GM12872 (cell line): ENCODE measurements at regions not wholly inside any gene's neighbourhood (a gene's known extent, or its start where the extent isn't known, plus 50 kb on each side); places are given as distances from the start of the nearest gene placed in this dataset.

Experiments
- TF ChIP-seq, protein P1 (sequence below): IDR thresholded peaks from 3 replicates; pipeline ENCODE4 v1.5.1; 2011; ENCODE audit warnings: low read depth, mild to moderate bottlenecking, low read length, moderate library complexity; ENCODE audit not compliant: insufficient read depth

DNA sequence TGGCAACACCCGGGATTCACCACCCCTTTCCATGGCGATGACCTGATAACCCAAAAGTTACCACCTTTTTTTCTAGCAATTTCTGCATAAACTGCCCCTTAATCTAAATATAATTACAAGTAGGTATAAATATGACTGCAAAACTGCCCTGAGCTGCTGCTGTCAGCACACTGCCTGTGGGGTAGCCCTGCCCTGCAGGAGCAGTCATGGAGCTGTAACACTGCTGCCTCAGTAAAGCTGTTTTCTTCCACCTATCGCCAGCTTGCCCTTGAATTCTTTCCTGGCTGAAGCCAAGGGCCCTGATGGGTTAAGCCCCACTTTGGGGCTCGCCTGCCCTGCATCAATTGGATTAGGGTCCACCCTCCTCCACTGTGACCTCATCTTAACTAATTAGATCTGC, 368.8 kb downstream of the SFMBT2 start:
- TF ChIP-seq, protein P1, sequence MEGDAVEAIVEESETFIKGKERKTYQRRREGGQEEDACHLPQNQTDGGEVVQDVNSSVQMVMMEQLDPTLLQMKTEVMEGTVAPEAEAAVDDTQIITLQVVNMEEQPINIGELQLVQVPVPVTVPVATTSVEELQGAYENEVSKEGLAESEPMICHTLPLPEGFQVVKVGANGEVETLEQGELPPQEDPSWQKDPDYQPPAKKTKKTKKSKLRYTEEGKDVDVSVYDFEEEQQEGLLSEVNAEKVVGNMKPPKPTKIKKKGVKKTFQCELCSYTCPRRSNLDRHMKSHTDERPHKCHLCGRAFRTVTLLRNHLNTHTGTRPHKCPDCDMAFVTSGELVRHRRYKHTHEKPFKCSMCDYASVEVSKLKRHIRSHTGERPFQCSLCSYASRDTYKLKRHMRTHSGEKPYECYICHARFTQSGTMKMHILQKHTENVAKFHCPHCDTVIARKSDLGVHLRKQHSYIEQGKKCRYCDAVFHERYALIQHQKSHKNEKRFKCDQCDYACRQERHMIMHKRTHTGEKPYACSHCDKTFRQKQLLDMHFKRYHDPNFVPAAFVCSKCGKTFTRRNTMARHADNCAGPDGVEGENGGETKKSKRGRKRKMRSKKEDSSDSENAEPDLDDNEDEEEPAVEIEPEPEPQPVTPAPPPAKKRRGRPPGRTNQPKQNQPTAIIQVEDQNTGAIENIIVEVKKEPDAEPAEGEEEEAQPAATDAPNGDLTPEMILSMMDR: no peak

DNA sequence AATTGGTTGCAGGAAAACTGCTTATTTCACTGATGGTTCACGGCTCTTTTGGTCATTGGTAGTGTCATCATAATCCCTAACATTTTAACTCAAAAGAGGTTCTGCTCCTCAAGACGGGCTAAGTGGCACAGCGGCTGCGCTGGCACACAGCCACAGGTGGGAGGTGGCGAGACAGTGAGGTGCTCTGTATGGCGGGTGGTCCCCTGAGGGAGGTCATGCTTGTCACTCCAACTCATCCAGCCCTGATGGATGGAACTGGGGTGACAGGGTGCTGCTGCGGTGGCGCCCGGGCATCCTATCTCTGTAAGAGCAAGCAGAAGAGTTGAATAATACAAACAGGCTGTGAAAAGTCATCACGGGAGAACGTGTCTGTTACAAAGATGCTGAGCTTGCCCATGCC, 370.2 kb downstream of the SFMBT2 start:
- TF ChIP-seq, protein P1: no peak

DNA sequence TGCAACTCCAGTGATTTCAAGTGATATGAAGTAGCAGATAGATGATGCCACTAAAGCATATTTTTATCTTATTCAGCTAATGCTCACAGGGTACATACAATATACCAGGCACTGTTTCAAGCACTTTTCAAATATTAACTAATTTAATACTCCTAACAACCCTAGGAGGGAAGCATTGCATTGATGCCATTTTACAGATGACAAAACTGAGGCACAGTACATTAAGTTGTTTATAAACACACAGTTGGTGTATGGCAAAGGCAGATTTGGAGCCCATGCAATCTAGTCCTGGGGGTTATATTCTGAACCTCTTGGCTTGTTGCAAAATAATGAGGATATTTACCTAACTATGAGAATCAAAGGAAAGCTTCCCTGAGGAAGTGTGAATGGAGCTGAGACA, 371.0 kb downstream of the SFMBT2 start:
- TF ChIP-seq, protein P1: no peak

DNA sequence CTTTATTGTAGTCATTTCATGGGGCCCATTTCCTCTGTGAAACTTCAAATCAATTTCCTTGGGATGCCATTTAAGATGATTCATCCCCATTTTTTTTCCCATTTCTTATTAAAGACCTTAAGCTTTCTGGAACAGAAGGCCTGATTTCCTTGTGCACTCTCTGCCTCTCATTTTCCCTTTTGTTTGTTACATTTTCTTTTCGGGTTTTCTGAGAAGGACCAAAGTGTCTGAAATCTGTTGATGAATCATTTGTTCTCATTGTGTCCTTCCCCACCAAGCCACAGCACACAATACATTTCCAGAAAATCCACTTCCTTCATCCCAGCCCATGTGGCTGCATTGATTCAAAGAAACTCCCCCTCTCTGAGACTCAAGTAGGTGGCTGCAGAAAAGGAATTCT, 372.4 kb downstream of the SFMBT2 start:
- TF ChIP-seq, protein P1: no peak

DNA sequence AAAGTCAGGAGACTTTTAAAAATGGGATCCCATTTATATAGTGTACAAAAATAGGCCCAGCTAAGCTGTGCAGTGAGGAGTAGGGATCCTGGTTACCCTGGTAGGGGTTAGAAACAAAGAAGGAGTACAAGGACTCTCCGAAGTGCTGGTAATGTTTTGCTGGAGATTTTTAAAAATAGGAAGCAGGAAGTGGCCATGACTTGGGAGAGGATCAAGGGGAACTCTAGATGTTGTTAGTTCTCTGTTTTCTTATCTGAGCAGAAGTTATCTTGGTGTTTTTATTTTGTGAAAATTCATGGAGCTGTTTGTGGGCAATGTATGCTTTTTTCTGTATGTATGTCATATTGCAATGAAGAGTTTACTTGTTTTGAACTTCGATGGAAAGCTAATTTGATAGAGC, 373.9 kb downstream of the SFMBT2 start:
- TF ChIP-seq, protein P1: no peak

DNA sequence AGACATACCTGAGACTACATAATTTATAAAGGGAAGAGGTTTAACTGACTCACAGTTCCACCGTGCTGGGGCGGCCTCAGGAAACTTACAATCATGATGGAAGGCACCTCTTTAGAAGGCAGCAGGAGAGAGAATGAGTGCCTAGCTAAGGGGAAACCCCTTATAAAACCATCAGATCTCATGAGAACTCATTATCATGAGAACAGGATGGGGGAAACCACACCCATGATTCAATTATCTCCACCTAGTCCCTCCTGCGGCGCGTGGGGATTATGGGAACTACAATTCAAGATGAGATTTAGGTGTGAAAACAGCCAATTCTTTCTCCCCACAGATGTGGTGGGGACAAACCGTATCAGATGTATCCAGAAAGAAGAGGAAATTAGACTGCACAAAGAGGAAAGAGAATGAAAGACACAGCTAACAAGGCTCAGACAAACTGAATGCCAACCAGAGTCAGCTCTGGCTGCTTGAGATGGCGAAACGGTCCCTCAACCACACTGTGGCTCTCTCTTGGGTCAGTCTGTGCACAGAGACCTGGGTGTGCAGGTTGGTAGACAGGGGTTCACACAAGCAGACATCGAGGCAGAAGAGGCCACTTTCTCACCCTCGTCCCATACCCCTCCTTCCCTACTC, 375.6 kb downstream of the SFMBT2 start:
- TF ChIP-seq, protein P1: no peak

DNA sequence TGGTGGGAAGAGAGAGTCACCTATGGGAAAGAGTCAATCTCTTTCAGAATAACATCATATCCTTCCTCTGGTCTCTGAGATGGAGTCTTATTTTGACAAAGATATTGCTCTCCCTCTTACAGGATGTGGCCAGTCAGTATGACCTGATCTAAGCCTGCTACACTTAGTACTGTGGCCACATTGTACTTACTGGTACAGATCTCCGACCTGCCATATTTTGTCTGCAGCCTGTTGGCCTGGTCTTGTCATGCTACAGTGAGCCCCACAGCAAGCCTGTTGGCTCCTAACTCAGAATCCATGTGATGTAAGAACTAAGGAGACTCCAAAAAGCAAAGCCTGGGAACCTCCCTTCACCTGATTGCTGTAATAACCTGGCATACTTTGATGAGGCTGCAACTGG, 377.8 kb downstream of the SFMBT2 start:
- TF ChIP-seq, protein P1: no peak
